GM18502 (cell line): ENCODE measurements at regions not wholly inside any gene's neighbourhood (a gene's known extent, or its start where the extent isn't known, plus 50 kb on each side); places are given as distances from the start of the nearest gene placed in this dataset.
"Not testable (repeated sequence)": the region's sequence is repeated elsewhere in the genome, so short reads cannot be mapped to it uniquely, and the experiment has no call there.

Source experiments
- ATAC-seq: cut with Tn5 transposase; IDR thresholded peaks from one replicate; pipeline ENCODE4 v1.9.1; 2021; ENCODE audit warnings: mild to moderate bottlenecking; ENCODE audit not compliant: unreplicated experiment, poor library complexity

DNA sequence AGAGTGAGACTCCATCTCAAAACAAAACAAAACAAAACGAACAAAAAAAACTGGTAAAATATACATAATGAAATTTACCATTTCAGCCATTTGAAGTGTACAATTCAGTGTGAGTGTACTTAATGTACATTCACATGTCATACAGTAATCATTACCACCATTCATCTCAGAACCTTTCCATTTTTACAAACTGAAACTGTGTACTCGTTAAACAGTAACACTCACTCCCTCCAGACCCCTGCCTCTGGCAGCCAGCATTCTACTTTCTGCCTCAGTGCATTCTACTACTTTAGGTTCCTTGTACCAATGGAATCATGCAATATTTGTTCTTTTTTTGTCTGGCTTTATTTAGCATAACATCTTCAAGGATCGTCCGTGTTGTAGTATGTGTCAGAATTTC lies 87.5 kb upstream of the CRYM start:
- not testable (repeated sequence) for ATAC-seq

DNA sequence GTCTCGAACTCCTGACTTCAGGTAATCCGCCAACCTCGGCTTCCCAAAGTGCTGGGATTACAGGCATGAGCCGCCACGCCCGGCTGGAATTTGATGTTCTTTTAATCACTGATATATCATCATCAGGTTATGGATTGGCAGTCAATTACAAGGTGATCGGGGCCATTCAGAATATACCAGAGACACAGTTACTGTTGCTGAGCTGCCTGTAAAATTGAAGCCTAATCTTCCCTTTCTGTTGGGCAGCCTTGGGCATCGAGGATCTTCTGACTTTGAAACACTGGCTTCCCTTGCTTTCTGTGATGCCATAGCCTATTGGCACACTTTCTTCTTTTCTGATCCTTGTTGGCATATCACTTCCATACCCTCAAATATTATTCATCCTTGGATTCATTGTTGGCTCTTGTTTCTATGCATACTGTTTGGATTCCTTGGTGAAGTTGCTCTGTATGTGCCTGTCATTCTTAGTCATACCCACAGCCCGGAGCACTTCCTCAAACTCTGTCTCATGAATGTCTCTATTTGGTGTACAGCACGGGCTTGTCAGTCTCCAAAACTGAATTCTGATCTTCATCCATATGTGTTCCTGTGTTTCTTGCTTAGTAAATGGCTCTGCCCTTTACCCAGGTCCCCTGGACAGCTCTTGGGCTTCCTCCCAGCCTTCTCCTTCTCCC lies 85.6 kb upstream of the CRYM start:
- not testable (repeated sequence) for ATAC-seq

DNA sequence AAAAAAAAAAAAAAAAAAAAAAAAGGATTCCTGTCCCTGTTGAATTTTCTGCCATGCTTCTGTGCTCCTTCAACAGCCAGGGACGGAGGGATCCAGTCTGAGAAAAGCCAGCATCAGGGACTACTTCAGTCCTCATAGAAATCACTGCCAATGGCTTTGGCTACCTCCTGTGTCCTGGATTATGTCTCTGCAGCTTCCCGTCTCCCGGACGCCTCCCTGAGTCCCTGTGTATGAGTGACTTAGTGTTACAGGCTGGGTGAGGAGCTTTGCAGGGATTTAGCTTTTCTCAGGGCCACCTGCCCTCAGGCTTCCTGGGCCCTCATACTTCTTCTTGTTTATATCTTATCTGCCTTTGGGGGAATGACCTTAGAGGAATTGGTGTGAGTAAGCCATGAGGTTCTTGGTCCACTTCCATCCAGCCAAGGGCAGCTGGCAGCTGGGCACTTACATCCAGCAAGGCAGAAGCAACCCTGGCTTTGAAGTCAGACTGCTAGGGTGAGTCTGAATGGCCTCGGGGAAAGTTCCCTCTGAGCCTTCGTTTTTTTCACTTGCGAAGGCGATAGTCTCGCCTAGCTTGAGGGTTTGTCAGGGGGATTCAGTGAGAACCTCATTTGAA lies 83.6 kb upstream of the CRYM start:
- not testable (repeated sequence) for ATAC-seq

DNA sequence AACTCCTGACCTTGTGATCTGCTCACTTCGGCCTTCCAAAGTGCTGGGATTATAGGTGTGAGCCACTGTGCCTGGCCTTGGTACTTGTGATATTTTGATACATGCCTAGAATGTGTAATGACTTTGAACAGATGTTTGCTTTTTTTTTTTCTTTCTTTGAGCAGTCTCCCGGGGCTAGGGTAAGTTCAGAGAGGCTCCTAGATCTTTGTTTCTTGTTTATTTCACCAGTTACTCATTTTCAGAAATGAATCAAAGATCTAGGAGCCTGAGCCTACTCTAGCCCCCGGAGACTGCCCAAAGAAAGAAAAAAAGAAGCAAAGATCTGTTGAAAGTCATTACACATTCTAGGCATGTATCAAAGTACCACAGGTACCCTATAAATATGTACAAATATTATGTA lies 83.0 kb upstream of the CRYM start:
- ATAC-seq, result not testable (repeated sequence)

GRCh38 chr16:21359513-21359912 lies 81.4 kb upstream of the CRYM start:
- not testable (repeated sequence) for ATAC-seq

GRCh38 chr16:21358261-21358795 lies 80.2 kb upstream of the CRYM start:
- ATAC-seq, result peak; percentile 55

- ATAC-seq, result not testable (repeated sequence)
These were observed 78.2 kb upstream of the CRYM start for GRCh38 chr16:21356308-21356707.

- not testable (repeated sequence) for ATAC-seq
These were observed 73.3 kb upstream of the CRYM start for GRCh38 chr16:21351433-21351832.

GRCh38 chr16:21350851-21351250 lies 72.8 kb upstream of the CRYM start:
- ATAC-seq, result not testable (repeated sequence)

DNA sequence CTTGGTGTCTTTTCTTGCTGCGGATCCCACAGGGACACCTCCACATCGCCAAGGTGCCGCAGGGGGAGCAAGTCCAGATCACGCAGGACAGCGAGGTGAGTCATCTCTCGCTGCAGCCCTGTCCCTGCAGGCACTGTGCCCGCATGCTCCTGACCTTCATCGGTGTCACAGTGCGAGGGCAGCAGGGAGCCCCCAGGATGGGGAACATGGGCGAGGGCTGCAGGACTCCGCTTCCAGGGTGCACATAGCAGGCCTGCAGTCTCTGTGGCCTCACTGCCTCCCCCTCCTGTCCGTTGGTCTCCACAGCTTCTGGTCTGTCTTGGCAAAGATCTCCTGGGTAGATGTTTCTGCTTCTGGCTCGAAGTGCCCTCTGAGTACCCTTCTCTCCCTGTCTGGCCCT lies 71.2 kb upstream of the CRYM start:
- ATAC-seq, result not testable (repeated sequence)

DNA sequence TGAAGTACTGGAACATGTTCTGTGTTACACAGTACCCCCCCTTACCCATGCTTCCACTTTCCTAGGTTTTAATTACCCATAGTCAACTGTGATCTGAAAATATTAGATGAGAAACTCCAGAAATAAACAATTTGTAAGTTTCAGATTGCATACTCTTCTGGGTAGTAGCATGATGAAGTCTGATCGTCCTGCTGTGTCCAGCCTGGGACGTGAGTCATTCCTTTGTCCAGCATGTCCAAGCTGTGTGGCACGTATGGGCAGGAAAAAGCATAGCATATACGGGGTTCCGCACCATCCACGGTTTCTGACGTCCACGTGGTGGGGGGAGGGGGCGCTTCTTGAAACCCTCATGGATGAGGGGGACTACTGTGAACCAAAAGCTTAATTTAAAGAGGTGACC lies 70.7 kb upstream of the CRYM start:
- not testable (repeated sequence) for ATAC-seq

- ATAC-seq, result not testable (repeated sequence)
These were observed 69.4 kb upstream of the CRYM start for GRCh38 chr16:21347538-21347937.

DNA sequence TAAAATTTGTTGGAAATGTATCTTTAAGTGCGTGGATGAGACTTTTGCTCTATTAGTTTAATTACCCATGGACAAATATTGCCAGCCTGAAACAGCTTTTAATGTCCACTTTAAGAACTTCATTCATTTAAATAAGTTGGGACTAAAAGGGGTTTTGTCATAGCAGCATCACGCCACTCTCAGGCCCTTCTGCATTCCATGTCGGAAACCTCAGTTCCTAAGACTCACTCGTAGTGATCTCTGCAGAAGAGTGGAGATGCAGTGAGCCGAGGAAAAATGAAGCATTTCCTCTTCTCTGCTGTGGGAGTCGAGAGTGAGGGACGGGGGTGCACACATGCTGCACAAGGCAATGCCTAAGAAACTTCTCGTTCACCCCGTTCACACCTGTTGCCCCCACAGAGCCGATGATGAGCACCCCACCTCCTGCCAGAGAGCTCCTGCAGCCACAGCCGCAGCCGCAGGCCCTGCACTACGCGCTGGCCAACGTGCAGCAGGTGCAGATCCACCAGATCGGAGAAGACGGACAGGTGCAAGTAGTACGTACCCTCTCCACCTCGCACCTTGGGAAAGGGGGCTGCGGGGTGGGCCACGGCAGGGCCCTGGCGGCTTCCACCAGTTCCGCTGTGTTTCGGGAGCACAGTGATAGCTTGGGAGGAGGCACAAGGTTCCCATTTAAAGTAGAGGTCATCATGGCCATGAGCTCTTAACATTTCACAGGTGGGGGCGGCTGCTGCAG lies 68.8 kb upstream of the CRYM start:
- ATAC-seq, result not testable (repeated sequence)

GRCh38 chr16:21344361-21344912 lies 66.3 kb upstream of the CRYM start:
- ATAC-seq, result not testable (repeated sequence)

DNA sequence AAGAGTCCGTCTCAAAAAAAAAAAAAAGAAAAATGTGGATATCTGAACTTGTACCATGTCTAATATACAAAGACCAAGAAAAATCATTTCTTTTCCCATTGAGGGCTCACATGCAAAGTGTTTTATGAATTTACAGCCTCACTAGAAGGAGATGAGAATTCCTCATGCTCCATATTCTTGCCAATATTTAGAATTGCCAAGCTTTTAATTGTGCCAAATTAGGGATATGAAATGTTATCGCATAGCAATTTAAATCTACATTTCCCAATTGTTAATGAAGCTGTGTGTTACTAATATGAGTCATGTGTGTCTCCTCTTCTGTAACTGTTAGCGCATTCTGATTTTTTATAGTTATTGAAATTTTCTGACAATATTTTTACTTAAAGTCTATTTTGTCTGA lies 63.0 kb upstream of the CRYM start:
- no peak for ATAC-seq

DNA sequence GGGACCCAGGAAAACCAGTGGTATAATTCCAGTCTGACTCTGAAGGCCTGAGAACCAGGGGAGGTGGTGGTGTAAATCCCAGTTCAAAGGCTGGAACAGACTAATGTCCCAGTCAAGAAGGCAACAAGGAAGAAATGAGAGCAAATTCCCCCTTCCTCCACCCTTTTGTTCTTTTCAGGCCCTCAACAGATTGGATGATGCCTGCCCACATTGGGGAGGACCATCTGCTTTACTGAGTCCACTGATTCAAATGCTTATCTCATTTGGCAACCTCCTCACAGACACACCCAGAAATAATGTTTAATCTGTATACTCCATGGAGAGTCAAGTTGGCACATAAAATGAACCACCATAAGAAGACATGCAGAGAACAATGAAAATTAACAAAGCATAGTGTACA lies 61.9 kb upstream of the CRYM start:
- no peak for ATAC-seq

DNA sequence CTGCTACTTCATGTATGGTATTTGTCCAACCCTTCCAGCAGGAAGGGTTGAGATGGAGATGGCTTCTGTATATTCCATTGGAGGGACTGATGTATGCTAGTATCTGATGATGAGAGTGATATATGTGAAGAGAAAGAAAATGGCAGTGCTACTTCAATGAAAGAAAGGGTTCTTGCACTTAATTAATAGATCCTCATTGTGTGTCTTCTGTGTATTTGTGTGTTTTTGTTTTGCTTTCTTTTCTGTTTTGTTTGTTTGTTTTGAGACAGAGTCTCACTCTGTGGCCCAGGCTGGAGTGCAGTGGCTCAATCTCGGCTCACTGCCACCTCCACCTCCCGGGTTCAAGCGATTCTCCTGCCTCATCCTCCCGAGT lies 61.2 kb upstream of the CRYM start:
- ATAC-seq, result no peak

- ATAC-seq, result no peak
These were observed 60.6 kb upstream of the CRYM start for GRCh38 chr16:21338537-21339268.

GRCh38 chr16:21336231-21336630 lies 58.1 kb upstream of the CRYM start:
- no peak for ATAC-seq
